Kidney epithelial cell (primary cell): ENCODE measurements at regions not wholly inside any gene's neighbourhood (a gene's known extent, or its start where the extent isn't known, plus 50 kb on each side); places are given as distances from the start of the nearest gene placed in this dataset.

Experiments
- DNase-seq: peaks from one replicate; pipeline ENCODE4 v3.0.0-alpha.2; 2010; ENCODE audit warnings: low read depth
- H3K27me3 ChIP-seq: 2 replicates; pipeline ENCODE4 v1.6.0; 2011; ENCODE audit warnings: low read length; ENCODE audit not compliant: control insufficient read depth, insufficient read depth
- H3K36me3 ChIP-seq: 2 replicates; pipeline ENCODE4 v1.5.1; 2011; ENCODE audit warnings: low read length; ENCODE audit not compliant: control insufficient read depth, insufficient read depth
- H3K4me3 ChIP-seq: 2 replicates; pipeline ENCODE4 v1.5.1; 2011; ENCODE audit warnings: low read depth, mild to moderate bottlenecking, control low read depth, low read length
- CTCF ChIP-seq: IDR thresholded peaks from 2 replicates; pipeline ENCODE4 v1.5.1; 2011; ENCODE audit warnings: mild to moderate bottlenecking, moderate library complexity, low read length, control low read depth, inconsistent platforms; ENCODE audit not compliant: insufficient read depth, poor library complexity, severe bottlenecking

- no peak for TF ChIP-seq CTCF
- DNase-seq: no peak
- Histone ChIP-seq H3K36me3 (no peaks in the 10 kb centered on the region), H3K27me3 (no peaks in the 10 kb centered on the region), H3K4me3 (no peak overlapping the region)
Observed at GRCh38 chr5:175047048-175047447, 322.7 kb downstream of the MSX2 start.

GRCh38 chr5:175045820-175046219 lies 321.4 kb downstream of the MSX2 start:
- no peak for DNase-seq
- no peak for TF ChIP-seq CTCF
- no peak overlapping the region for H3K4me3 ChIP-seq

DNA sequence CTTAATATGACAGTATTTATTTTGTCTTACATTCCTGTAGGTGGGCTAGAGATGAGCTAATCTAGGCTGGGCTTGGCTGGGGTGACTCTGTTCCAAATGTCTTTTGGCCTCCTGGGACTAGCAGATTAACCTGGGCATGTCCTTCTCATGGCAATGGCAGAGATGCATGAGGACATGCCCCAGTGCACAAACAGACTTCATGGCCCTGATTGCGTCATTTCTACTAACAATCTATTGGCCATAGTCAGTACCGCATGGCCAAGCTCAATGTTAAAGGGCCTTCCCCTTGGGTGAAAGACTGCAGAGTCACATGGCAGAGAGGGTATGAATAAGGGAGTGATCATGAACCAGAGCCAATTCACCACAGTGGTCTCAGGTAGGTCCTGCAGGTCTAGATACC lies 313.4 kb downstream of the MSX2 start:
- Histone ChIP-seq H3K27me3 (no peaks in the 10 kb centered on the region), H3K36me3 (no peaks in the 10 kb centered on the region), H3K4me3 (no peak overlapping the region)
- DNase-seq: no peak
- TF ChIP-seq CTCF: no peak

More at GRCh38 chr5:175045820-175046219, 321.4 kb downstream of the MSX2 start:
- no peaks in the 10 kb centered on the region for H3K36me3 ChIP-seq
- H3K27me3 ChIP-seq: no peaks in the 10 kb centered on the region

- no peak for DNase-seq
- Histone ChIP-seq H3K36me3 (no peaks in the 10 kb centered on the region), H3K4me3 (no peak overlapping the region), H3K27me3 (no peaks in the 10 kb centered on the region)
- TF ChIP-seq CTCF: no peak
Observed at GRCh38 chr5:175035882-175036533, 311.6 kb downstream of the MSX2 start.

DNA sequence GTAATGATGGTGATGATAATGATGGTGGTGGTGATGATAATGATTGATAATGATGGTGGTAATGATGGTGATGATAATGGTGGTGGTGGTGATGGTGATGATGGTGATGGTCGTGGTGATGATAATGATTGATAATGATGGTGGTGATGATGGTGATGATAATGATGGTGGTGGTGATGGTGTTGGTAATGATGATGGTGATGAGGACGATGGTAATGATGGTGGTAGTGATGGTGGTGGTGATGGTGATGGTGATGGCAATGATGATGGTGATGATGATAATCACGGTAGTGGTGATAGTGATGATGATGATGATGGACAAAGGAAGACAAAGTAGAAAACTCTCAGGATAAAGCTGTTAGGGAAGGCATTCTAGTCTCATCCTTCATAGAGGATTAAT lies 310.5 kb downstream of the MSX2 start:
- Histone ChIP-seq H3K36me3 (no peaks in the 10 kb centered on the region), H3K27me3 (no peaks in the 10 kb centered on the region), H3K4me3 (no peak overlapping the region)
- no peak for DNase-seq
- TF ChIP-seq CTCF: no peak

GRCh38 chr5:175032741-175033151 lies 308.4 kb downstream of the MSX2 start:
- TF ChIP-seq CTCF: no peak
- no peak for DNase-seq
- Histone ChIP-seq H3K27me3 (no peaks in the 10 kb centered on the region), H3K36me3 (no peaks in the 10 kb centered on the region), H3K4me3 (no peak overlapping the region)
